ENCODE measurements at regions not wholly inside any gene's neighbourhood (a gene's known extent, or its start where the extent isn't known, plus 50 kb on each side); places are given as distances from the start of the nearest gene placed in this dataset.

DNA sequence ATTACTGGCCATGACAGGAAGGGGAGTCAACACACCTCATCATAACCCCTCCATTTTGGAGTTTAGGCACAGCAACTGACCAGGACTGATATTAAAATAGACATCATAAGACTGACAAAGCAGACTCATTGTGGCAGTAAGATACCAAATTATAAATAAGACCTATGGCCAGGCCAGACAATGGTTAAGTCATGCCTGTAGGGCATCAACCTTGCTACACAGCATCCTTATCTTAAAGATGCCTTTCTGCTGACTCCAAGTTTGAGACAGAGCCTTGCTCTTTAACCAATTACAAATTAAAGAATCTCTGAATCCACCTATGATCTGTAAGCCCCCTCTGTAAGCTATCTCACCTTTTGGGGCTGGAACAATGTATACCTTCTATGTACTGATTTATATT is 65.5 kb downstream of the VCX2 start:
- ChIA-PET CTCF (no interaction called here), POLR2A (interaction anchor here (0.6 kb wide), 1 partner anchor 64 kb away, joined by 4 read pairs; no protein-coding TSS in a partner anchor)
- H3K27ac ChIP-seq (ENCODE audit: insufficient read depth in 1 of 2, low read depth in 1 of 2, low read length in 2 of 2, poor library complexity in 1 of 2, severe bottlenecking in 2 of 2), result no peak overlapping the region
- DNase-seq, result no peak
- no peaks in the 10 kb centered on the region for H3K27me3 ChIP-seq (replicated peaks in 2 of 5; ENCODE audit: control insufficient read depth in 4 of 5, insufficient read depth in 5 of 5, low read length in 4 of 5)
- peaks cover 0 to 4% (median 0%) of the 10 kb centered on the region in 5 experiments for H3K9me3 ChIP-seq (ENCODE audit: control extremely low read depth in 1 of 5, control insufficient read depth in 4 of 5, insufficient read depth in 2 of 5, low read depth in 1 of 5, low read length in 4 of 5)
- H3K4me3 ChIP-seq (ENCODE audit: control insufficient read depth in 1 of 7, extremely low read depth in 1 of 7, insufficient read depth in 4 of 7, low read depth in 2 of 7, low read length in 6 of 7), result no peak overlapping the region
- no peaks in the 10 kb centered on the region for H3K4me1 ChIP-seq (ENCODE audit: control extremely low read depth in 1 of 4, control insufficient read depth in 4 of 4, insufficient read depth in 4 of 4, low read length in 3 of 4)
- H3K36me3 ChIP-seq (ENCODE audit: control insufficient read depth in 4 of 4, insufficient read depth in 4 of 4, low read length in 3 of 4), result no peaks in the 10 kb centered on the region

DNA sequence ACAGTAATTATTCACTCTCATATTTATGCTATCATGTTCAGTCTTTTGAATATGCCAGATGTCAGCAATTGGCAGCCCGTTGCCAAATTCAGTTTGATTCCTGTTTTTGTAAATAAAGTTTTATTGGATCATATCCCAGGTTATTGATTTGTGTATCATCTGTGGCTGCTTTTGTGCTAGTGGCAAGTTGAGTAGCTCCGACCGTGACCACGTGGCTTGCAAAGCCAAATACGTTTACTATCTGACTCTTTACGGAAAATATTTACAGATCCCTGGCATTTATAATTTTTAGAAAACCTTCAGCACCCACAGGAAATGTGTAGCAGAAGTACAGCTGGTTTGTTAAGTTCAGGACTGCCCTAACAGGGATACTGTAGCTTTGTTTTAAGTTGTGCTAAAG is 67.4 kb downstream of the VCX2 start:
- no peaks in the 10 kb centered on the region for H3K4me1 ChIP-seq (ENCODE audit: control extremely low read depth in 1 of 4, control insufficient read depth in 4 of 4, insufficient read depth in 4 of 4, low read length in 3 of 4)
- no peaks in the 10 kb centered on the region for H3K36me3 ChIP-seq (ENCODE audit: control insufficient read depth in 4 of 4, insufficient read depth in 4 of 4, low read length in 3 of 4)
- no peak overlapping the region for H3K27ac ChIP-seq (ENCODE audit: insufficient read depth in 1 of 2, low read depth in 1 of 2, low read length in 2 of 2, poor library complexity in 1 of 2, severe bottlenecking in 2 of 2)
- 93% methylated on average over 3 of the region's 6 CpGs for WGBS (ENCODE audit: insufficient coverage)
- POLR2A ChIA-PET, result no interaction called here
- CTCF ChIA-PET, result no interaction called here
- no peak for DNase-seq
- no peaks in the 10 kb centered on the region for H3K27me3 ChIP-seq (replicated peaks in 2 of 5; ENCODE audit: control insufficient read depth in 4 of 5, insufficient read depth in 5 of 5, low read length in 4 of 5)
- no peak overlapping the region for H3K4me3 ChIP-seq (ENCODE audit: control insufficient read depth in 1 of 7, extremely low read depth in 1 of 7, insufficient read depth in 4 of 7, low read depth in 2 of 7, low read length in 6 of 7)
- peaks cover 0 to 2% (median 0%) of the 10 kb centered on the region in 5 experiments for H3K9me3 ChIP-seq (ENCODE audit: control extremely low read depth in 1 of 5, control insufficient read depth in 4 of 5, insufficient read depth in 2 of 5, low read depth in 1 of 5, low read length in 4 of 5)

DNA sequence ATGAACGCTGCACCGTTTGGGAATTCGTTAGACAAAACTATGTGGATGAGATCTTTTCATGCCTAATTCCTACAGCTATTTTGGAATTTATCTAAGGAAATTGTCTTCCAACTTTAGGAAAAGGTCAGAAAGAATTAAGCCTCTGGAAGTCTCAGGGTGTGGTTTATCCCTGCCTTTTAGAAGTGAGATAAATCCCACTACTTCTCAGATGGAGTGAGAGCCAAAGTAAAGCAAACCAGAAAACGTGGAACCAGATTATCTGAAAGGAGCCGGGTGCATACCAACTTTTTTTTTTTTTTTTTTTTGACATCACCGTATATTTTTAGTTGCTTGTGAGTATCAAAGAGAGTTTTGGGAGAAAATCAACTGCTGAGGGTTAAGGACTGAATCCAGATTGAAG is 79.6 kb downstream of the VCX2 start:
- Histone ChIP-seq H3K4me3 (ENCODE audit: control insufficient read depth in 1 of 7, extremely low read depth in 1 of 7, insufficient read depth in 4 of 7, low read depth in 2 of 7, low read length in 6 of 7) (no peak overlapping the region), H3K36me3 (ENCODE audit: control insufficient read depth in 4 of 4, insufficient read depth in 4 of 4, low read length in 3 of 4) (no peaks in the 10 kb centered on the region), H3K9me3 (ENCODE audit: control extremely low read depth in 1 of 5, control insufficient read depth in 4 of 5, insufficient read depth in 2 of 5, low read depth in 1 of 5, low read length in 4 of 5) (no peaks in the 10 kb centered on the region), H3K27ac (ENCODE audit: insufficient read depth in 1 of 2, low read depth in 1 of 2, low read length in 2 of 2, poor library complexity in 1 of 2, severe bottlenecking in 2 of 2) (no peak overlapping the region), H3K4me1 (ENCODE audit: control extremely low read depth in 1 of 4, control insufficient read depth in 4 of 4, insufficient read depth in 4 of 4, low read length in 3 of 4) (no peaks in the 10 kb centered on the region), H3K27me3 (replicated peaks in 2 of 5; ENCODE audit: control insufficient read depth in 4 of 5, insufficient read depth in 5 of 5, low read length in 4 of 5) (no peaks in the 10 kb centered on the region)
- ChIA-PET POLR2A (no interaction called here), CTCF (no interaction called here)
- DNase-seq, result no peak
- no CpG with 5 or more reads among the region's 6 CpGs for WGBS (ENCODE audit: insufficient coverage)

DNA sequence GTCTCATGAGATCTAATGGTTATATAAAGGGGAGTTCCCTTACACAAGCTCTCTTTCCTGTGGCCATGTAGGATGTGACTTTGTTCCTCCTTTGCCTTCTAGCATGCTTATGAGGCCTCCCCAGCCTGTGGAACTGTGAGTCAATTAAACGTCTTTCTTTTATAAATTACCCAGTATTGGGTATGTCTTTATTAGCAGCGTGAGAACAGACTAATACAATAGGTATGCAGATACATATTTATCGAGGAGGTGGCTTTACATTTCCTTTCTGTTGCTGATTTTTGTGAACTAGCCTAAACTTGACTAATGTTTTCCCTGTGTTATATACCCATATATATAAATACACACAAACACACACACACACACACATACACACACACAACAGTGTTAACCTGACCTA is 80.2 kb downstream of the VCX2 start:
- CTCF ChIA-PET, result no interaction called here
- Histone ChIP-seq H3K9me3 (ENCODE audit: control extremely low read depth in 1 of 5, control insufficient read depth in 4 of 5, insufficient read depth in 2 of 5, low read depth in 1 of 5, low read length in 4 of 5) (no peaks in the 10 kb centered on the region), H3K27me3 (replicated peaks in 2 of 5; ENCODE audit: control insufficient read depth in 4 of 5, insufficient read depth in 5 of 5, low read length in 4 of 5) (no peaks in the 10 kb centered on the region), H3K36me3 (ENCODE audit: control insufficient read depth in 4 of 4, insufficient read depth in 4 of 4, low read length in 3 of 4) (no peaks in the 10 kb centered on the region), H3K4me1 (ENCODE audit: control extremely low read depth in 1 of 4, control insufficient read depth in 4 of 4, insufficient read depth in 4 of 4, low read length in 3 of 4) (no peaks in the 10 kb centered on the region), H3K27ac (ENCODE audit: insufficient read depth in 1 of 2, low read depth in 1 of 2, low read length in 2 of 2, poor library complexity in 1 of 2, severe bottlenecking in 2 of 2) (no peak overlapping the region), H3K4me3 (ENCODE audit: control insufficient read depth in 1 of 7, extremely low read depth in 1 of 7, insufficient read depth in 4 of 7, low read depth in 2 of 7, low read length in 6 of 7) (no peak overlapping the region)
- POLR2A ChIA-PET, result no interaction called here
- 86% methylated on average over 1 of the region's 3 CpGs for WGBS (ENCODE audit: insufficient coverage)
- DNase-seq, result no peak

DNA sequence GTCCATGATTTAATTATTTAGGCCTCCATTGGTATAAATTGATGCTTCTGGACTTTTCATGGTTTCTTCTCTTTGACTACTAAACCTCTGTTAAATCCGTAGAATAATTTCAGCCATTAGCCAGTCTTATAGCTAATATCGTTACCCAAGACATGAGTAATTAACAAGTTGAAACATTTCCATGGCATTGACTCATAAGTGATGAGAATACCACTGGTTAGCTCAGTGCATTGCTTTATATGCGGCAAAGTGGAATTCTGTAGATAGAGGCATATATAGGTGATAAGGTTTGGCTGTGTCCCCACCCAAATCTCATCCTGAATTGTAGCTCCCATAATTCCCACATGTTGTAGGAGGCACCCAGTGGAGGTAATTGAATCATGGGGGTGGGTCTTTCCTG is 80.6 kb downstream of the VCX2 start:
- Histone ChIP-seq H3K36me3 (ENCODE audit: control insufficient read depth in 4 of 4, insufficient read depth in 4 of 4, low read length in 3 of 4) (no peaks in the 10 kb centered on the region), H3K4me3 (ENCODE audit: control insufficient read depth in 1 of 7, extremely low read depth in 1 of 7, insufficient read depth in 4 of 7, low read depth in 2 of 7, low read length in 6 of 7) (no peak overlapping the region), H3K4me1 (ENCODE audit: control extremely low read depth in 1 of 4, control insufficient read depth in 4 of 4, insufficient read depth in 4 of 4, low read length in 3 of 4) (no peaks in the 10 kb centered on the region), H3K9me3 (ENCODE audit: control extremely low read depth in 1 of 5, control insufficient read depth in 4 of 5, insufficient read depth in 2 of 5, low read depth in 1 of 5, low read length in 4 of 5) (no peaks in the 10 kb centered on the region), H3K27ac (ENCODE audit: insufficient read depth in 1 of 2, low read depth in 1 of 2, low read length in 2 of 2, poor library complexity in 1 of 2, severe bottlenecking in 2 of 2) (no peak overlapping the region), H3K27me3 (replicated peaks in 2 of 5; ENCODE audit: control insufficient read depth in 4 of 5, insufficient read depth in 5 of 5, low read length in 4 of 5) (no peaks in the 10 kb centered on the region)
- WGBS (ENCODE audit: insufficient coverage), result no CpG with 5 or more reads among the region's 3 CpGs
- CTCF ChIA-PET, result no interaction called here
- DNase-seq, result no peak
- POLR2A ChIA-PET, result no interaction called here

DNA sequence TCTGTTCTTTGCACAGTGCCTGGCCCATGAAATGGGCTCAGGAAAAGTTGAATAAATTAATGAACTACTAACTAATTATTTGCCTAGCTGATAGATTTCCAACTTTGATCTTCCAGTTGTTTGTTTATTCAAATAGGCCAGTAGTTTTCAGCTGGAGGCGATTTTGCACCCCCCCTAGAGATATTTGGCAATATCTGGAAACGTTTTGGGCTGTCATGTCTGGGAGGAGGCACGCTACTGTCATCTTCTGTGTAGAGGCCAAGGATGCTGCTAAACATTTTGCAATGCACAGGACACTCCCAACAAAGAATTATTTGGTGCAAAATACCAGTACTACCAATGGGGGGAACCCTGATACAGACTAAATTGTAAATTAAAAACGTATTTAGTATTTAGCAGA is 81.9 kb downstream of the VCX2 start:
- H3K9me3 ChIP-seq (ENCODE audit: control extremely low read depth in 1 of 5, control insufficient read depth in 4 of 5, insufficient read depth in 2 of 5, low read depth in 1 of 5, low read length in 4 of 5), result no peaks in the 10 kb centered on the region
- H3K36me3 ChIP-seq (ENCODE audit: control insufficient read depth in 4 of 4, insufficient read depth in 4 of 4, low read length in 3 of 4), result no peaks in the 10 kb centered on the region
- no peaks in the 10 kb centered on the region for H3K27me3 ChIP-seq (replicated peaks in 2 of 5; ENCODE audit: control insufficient read depth in 4 of 5, insufficient read depth in 5 of 5, low read length in 4 of 5)
- H3K4me3 ChIP-seq (ENCODE audit: control insufficient read depth in 1 of 7, extremely low read depth in 1 of 7, insufficient read depth in 4 of 7, low read depth in 2 of 7, low read length in 6 of 7), result no peak overlapping the region
- H3K27ac ChIP-seq (ENCODE audit: insufficient read depth in 1 of 2, low read depth in 1 of 2, low read length in 2 of 2, poor library complexity in 1 of 2, severe bottlenecking in 2 of 2), result no peak overlapping the region
- WGBS (ENCODE audit: insufficient coverage), result 92% methylated on average over 3 of the region's 4 CpGs
- no peaks in the 10 kb centered on the region for H3K4me1 ChIP-seq (ENCODE audit: control extremely low read depth in 1 of 4, control insufficient read depth in 4 of 4, insufficient read depth in 4 of 4, low read length in 3 of 4)
- POLR2A ChIA-PET, result no interaction called here
- CTCF ChIA-PET, result no interaction called here
- DNase-seq, result no peak

DNA sequence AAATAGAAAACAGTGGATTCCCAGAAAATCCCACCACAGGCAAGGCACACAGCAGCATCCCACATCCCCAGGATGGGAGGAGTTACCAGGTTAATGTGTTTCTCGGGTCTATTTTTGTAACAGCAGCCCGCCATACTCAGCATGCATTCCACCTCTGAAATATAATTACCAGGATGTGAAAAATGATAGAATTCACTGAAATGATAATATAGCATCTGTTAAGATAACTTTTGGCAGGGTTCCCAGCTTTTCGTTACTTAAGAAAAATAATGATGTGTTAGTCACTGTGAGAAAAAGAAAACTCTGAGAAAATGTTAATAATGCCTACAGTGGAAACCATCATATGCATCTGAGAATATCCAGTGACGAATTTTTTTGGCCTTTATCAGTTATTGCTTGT is 87.1 kb downstream of the VCX2 start:
- 90% methylated on average over 2 of the region's 4 CpGs for WGBS (ENCODE audit: insufficient coverage)
- Histone ChIP-seq H3K4me1 (ENCODE audit: control extremely low read depth in 1 of 4, control insufficient read depth in 4 of 4, insufficient read depth in 4 of 4, low read length in 3 of 4) (no peaks in the 10 kb centered on the region), H3K27me3 (replicated peaks in 2 of 5; ENCODE audit: control insufficient read depth in 4 of 5, insufficient read depth in 5 of 5, low read length in 4 of 5) (peaks cover 0 to 2% (median 0%) of the 10 kb centered on the region in 5 experiments), H3K4me3 (ENCODE audit: control insufficient read depth in 1 of 7, extremely low read depth in 1 of 7, insufficient read depth in 4 of 7, low read depth in 2 of 7, low read length in 6 of 7) (no peak overlapping the region), H3K27ac (ENCODE audit: insufficient read depth in 1 of 2, low read depth in 1 of 2, low read length in 2 of 2, poor library complexity in 1 of 2, severe bottlenecking in 2 of 2) (no peak overlapping the region), H3K9me3 (ENCODE audit: control extremely low read depth in 1 of 5, control insufficient read depth in 4 of 5, insufficient read depth in 2 of 5, low read depth in 1 of 5, low read length in 4 of 5) (no peaks in the 10 kb centered on the region), H3K36me3 (ENCODE audit: control insufficient read depth in 4 of 4, insufficient read depth in 4 of 4, low read length in 3 of 4) (no peaks in the 10 kb centered on the region)
- POLR2A ChIA-PET, result no interaction called here
- DNase-seq, result no peak
- CTCF ChIA-PET, result no interaction called here

DNA sequence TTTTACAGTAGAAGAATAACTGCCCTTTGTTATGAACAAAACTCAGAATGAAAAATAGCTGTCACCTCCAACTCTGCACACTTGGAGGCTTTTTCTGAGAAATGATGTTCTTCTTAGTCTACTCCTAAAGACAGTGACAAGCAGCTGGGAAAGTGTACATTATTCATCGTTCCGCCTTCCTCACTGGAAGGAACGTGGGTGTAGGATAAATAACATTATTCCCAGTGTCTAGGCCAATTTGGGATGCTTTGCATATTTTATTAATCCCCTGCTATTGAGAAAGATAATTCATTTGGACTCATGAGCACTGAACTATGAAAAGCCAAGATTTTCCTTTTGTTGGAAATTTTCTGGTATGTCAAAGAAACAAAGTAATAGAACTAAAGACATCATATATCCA is 87.8 kb downstream of the VCX2 start:
- no peaks in the 10 kb centered on the region for H3K9me3 ChIP-seq (ENCODE audit: control extremely low read depth in 1 of 5, control insufficient read depth in 4 of 5, insufficient read depth in 2 of 5, low read depth in 1 of 5, low read length in 4 of 5)
- H3K27ac ChIP-seq (ENCODE audit: insufficient read depth in 1 of 2, low read depth in 1 of 2, low read length in 2 of 2, poor library complexity in 1 of 2, severe bottlenecking in 2 of 2), result no peak overlapping the region
- H3K4me3 ChIP-seq (ENCODE audit: control insufficient read depth in 1 of 7, extremely low read depth in 1 of 7, insufficient read depth in 4 of 7, low read depth in 2 of 7, low read length in 6 of 7), result no peak overlapping the region
- ChIA-PET CTCF (no interaction called here), POLR2A (no interaction called here)
- H3K27me3 ChIP-seq (replicated peaks in 2 of 5; ENCODE audit: control insufficient read depth in 4 of 5, insufficient read depth in 5 of 5, low read length in 4 of 5), result peaks cover 0 to 2% (median 0%) of the 10 kb centered on the region in 5 experiments
- H3K36me3 ChIP-seq (ENCODE audit: control insufficient read depth in 4 of 4, insufficient read depth in 4 of 4, low read length in 3 of 4), result no peaks in the 10 kb centered on the region
- DNase-seq, result no peak
- WGBS (ENCODE audit: insufficient coverage), result no CpG with 5 or more reads among the region's 3 CpGs
- H3K4me1 ChIP-seq (ENCODE audit: control extremely low read depth in 1 of 4, control insufficient read depth in 4 of 4, insufficient read depth in 4 of 4, low read length in 3 of 4), result no peaks in the 10 kb centered on the region

Measured in common myeloid progenitor, CD34-positive (primary cell).